Astrocyte of the spinal cord (primary cell): ENCODE measurements at regions not wholly inside any gene's neighbourhood (a gene's known extent, or its start where the extent isn't known, plus 50 kb on each side); places are given as distances from the start of the nearest gene placed in this dataset.

Source experiments
- DNase-seq: peaks from one replicate; pipeline ENCODE4 v3.0.0; 2011; ENCODE audit warnings: low read depth, low spot score
- H3K4me3 ChIP-seq: 2 replicates; pipeline ENCODE4 v1.5.1; 2011; ENCODE audit warnings: low read depth, mild to moderate bottlenecking, low read length, moderate library complexity
- in situ Hi-C: cut with HindIII; loops from 2 replicates; pipeline ENCODE4 v1.10.0; 2017; ENCODE audit warnings: low sequenced_read_pairs
- TF ChIP-seq, protein P1 (sequence below): IDR thresholded peaks from 2 replicates; pipeline ENCODE4 v1.5.1; 2012; ENCODE audit warnings: low read depth, mild to moderate bottlenecking, low read length, inconsistent platforms

DNA sequence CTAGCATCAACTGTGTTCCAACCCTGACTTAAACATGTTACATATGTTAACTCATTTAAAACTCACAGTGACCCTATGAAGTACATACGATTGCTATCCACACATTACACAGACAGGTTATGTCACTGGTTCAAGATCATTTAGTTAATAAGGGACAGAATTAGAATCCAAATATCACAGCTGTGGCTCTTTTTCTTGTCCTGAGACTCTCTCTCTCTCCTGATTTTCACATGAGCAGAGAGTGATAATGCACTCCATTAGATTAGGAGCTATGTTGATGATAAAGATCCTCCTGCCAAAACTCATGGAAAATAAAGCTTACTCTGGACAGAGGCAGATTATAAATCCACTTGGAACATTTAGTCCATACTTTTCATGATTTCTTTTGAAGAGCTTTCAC, 408.3 kb downstream of the PPARGC1A start:
- in situ Hi-C loops = no loop called here
- TF ChIP-seq, protein P1, sequence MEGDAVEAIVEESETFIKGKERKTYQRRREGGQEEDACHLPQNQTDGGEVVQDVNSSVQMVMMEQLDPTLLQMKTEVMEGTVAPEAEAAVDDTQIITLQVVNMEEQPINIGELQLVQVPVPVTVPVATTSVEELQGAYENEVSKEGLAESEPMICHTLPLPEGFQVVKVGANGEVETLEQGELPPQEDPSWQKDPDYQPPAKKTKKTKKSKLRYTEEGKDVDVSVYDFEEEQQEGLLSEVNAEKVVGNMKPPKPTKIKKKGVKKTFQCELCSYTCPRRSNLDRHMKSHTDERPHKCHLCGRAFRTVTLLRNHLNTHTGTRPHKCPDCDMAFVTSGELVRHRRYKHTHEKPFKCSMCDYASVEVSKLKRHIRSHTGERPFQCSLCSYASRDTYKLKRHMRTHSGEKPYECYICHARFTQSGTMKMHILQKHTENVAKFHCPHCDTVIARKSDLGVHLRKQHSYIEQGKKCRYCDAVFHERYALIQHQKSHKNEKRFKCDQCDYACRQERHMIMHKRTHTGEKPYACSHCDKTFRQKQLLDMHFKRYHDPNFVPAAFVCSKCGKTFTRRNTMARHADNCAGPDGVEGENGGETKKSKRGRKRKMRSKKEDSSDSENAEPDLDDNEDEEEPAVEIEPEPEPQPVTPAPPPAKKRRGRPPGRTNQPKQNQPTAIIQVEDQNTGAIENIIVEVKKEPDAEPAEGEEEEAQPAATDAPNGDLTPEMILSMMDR = no peak
- no peak for DNase-seq
- H3K4me3 ChIP-seq = no peak overlapping the region

DNA sequence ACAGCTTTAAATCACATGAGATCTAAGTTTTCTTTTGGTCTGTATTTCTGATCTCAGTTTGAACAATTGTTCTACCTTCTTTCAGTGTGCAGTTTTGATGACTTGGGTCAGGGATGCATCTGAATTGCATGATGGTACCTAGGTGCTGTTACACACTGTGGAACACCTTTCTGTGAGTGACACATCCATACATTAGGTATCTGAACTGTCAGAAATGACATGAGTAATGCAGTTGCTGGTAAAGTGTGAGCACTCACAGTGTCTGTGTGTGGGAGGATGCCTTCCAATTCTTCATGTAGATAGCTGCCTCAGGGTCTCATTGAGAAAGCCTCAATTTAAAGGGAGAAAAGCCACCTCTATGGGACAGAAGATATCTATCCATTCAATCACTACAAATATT, 411.9 kb downstream of the PPARGC1A start:
- DNase-seq = no peak
- no peak overlapping the region for H3K4me3 ChIP-seq
- in situ Hi-C loops = no loop called here
- TF ChIP-seq, protein P1 = no peak

DNA sequence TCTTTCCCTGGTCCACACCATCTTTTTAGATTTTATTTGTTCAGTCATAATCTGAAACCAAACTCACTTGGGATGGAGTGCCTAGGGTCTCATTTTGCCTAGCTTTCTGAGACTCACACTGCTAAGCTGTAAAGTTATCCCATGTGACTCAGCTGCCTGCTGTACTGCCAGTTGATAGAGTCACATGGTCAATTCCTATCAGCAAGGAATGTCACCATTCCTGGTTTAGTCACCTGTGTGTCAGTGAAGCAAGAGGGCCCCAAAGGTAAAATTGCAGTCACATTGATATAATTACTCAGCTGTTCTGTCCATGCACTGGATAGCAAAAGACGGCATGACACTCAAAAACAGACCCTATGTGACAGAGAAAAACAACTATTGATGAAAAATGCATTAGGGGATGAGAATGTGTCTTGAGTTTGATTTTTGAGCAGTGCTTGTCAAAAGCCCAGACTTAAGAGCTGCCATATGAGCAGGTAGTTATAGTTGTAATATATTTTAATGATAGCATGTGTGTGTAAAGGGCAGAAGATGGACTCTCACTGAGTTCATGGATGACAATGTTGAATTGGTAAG, 413.2 kb downstream of the PPARGC1A start:
- TF ChIP-seq, protein P1 = no peak
- H3K4me3 ChIP-seq = no peak overlapping the region
- in situ Hi-C loops = no loop called here
- DNase-seq = no peak

DNA sequence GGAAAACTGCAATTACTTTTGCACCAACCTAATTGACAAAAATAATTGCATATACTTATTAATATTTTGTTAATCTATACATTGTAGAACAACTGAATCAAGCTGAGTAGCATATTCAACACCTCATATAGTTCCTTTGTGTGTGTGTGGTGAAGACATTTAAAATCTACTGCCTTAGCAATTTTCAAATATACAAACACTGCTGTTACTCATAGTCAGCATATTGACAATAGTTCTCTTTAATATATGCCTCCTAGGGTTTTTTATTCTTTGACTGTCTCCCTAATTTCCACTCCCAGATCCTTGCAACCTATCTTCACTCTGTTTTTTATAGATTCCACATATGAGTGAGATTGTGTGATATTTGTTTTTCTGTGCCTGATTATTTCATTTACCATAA, 426.8 kb downstream of the PPARGC1A start:
- DNase-seq = no peak
- TF ChIP-seq, protein P1 = no peak
- H3K4me3 ChIP-seq = no peak overlapping the region
- in situ Hi-C loops = no loop called here

DNA sequence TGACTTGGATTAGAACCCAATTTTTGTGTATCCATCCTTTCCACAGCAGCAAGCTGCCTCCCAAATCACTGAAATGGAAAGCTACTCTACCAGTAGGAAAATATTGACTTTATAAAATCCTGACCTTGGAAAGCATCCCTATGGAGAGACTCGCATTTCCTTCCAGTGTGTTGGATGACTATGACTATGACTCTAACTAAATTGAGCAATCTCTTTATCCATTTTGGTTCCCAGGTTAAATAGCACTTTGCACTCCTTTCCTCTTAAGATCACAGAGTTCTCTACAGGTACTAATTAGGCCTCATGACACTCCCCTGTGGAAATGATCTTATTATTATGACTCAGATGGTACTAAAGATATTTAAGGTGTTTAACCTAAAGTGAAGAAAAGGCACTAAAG, 431.8 kb downstream of the PPARGC1A start:
- no peak overlapping the region for H3K4me3 ChIP-seq
- in situ Hi-C loops = no loop called here
- TF ChIP-seq, protein P1 = no peak
- DNase-seq = no peak

DNA sequence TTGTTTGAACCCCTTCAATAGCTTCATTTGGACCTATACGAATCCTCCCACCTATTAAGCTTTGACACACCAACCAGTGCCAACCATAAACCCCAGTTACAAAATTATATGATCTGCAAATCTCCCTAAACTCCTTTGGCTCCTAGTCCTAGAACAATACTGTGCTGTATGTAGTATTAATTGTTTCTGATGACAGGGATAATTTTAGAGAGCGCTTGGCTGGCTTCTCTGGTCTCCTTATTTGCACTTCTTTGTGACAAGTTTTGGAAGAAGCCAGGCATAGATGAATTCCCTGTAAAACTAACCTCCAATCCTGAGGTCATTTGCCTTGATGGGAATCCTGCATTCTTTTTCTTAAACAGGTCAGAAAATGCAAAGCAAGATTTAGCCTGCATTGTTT, 433.0 kb downstream of the PPARGC1A start:
- H3K4me3 ChIP-seq = no peak overlapping the region
- TF ChIP-seq, protein P1 = no peak
- no peak for DNase-seq
- in situ Hi-C loops = no loop called here
